Subcutaneous abdominal adipose tissue (tissue), 5 donors: ENCODE measurements at regions not wholly inside any gene's neighbourhood (a gene's known extent, or its start where the extent isn't known, plus 50 kb on each side); places are given as distances from the start of the nearest gene placed in this dataset.
"Not testable (repeated sequence)": the region's sequence is repeated elsewhere in the genome, so short reads cannot be mapped to it uniquely, and the experiment has no call there.

Experiments
- H3K27ac ChIP-seq: one replicate; pipeline ENCODE4 v1.7.0; 2013; ENCODE audit warnings: low read depth, mild to moderate bottlenecking, inconsistent platforms, low read length, moderate library complexity
- H3K27me3 ChIP-seq, 5 donors: one replicate each; pipeline ENCODE4 v1.7.0; 2013; ENCODE audit warnings: low read length in 5 of 5, inconsistent platforms in 1 of 5; ENCODE audit not compliant: control insufficient read depth in 5 of 5, insufficient read depth in 4 of 5
- H3K36me3 ChIP-seq, 5 donors: one replicate each; pipeline ENCODE4 v1.7.0; 2013; ENCODE audit warnings: low read length in 5 of 5; ENCODE audit not compliant: control insufficient read depth in 5 of 5, insufficient read depth in 5 of 5
- H3K4me1 ChIP-seq, 5 donors: one replicate each; pipeline ENCODE4 v1.7.0; 2013; ENCODE audit warnings: low read length in 5 of 5, mild to moderate bottlenecking in 3 of 5, moderate library complexity in 1 of 5; ENCODE audit not compliant: control insufficient read depth in 5 of 5, insufficient read depth in 5 of 5
- H3K4me3 ChIP-seq, 5 donors: one replicate each; pipeline ENCODE4 v1.7.0; 2013; ENCODE audit warnings: low read length in 5 of 5, low read depth in 1 of 5
- H3K9ac ChIP-seq, 5 donors: one replicate each; pipeline ENCODE4 v1.7.0; 2013; ENCODE audit warnings: low read length in 5 of 5, mild to moderate bottlenecking in 4 of 5, moderate library complexity in 3 of 5
- H3K9me3 ChIP-seq, 5 donors: one replicate each; pipeline ENCODE4 v1.7.0; 2013; ENCODE audit warnings: low read length in 5 of 5; ENCODE audit not compliant: control insufficient read depth in 5 of 5
- donor health status: healthy.
- donor health status: healthy.
- donor health status: healthy.
- donor health status: healthy.
- donor health status: healthy.

- Histone ChIP-seq H3K36me3 (no peaks in the 10 kb centered on the region), H3K4me1 (no peaks in the 10 kb centered on the region), H3K9me3 (no peaks in the 10 kb centered on the region), H3K4me3 (no peak overlapping the region), H3K27ac (no peak overlapping the region), H3K9ac (no peak overlapping the region), H3K27me3 (peaks cover 0 to 18% (median 5%) of the 10 kb centered on the region in 5 donors)
Measured at GRCh38 chr20:48531505-48531904, 296.3 kb downstream of the PREX1 start.

GRCh38 chr20:48530957-48531356 is 296.8 kb downstream of the PREX1 start:
- no peak overlapping the region for H3K9ac ChIP-seq
- no peaks in the 10 kb centered on the region for H3K9me3 ChIP-seq
- H3K36me3 ChIP-seq: no peaks in the 10 kb centered on the region
- no peak overlapping the region for H3K27ac ChIP-seq
- H3K4me1 ChIP-seq: no peaks in the 10 kb centered on the region
- H3K4me3 ChIP-seq: no peak overlapping the region
- peaks cover 0 to 18% (median 5%) of the 10 kb centered on the region in 5 donors for H3K27me3 ChIP-seq

- Histone ChIP-seq H3K4me1 (no peaks in the 10 kb centered on the region), H3K9ac (no peak overlapping the region), H3K27ac (no peak overlapping the region), H3K4me3 (no peak overlapping the region), H3K27me3 (peaks cover 0 to 13% (median 10%) of the 10 kb centered on the region in 5 donors), H3K36me3 (no peaks in the 10 kb centered on the region), H3K9me3 (peaks cover 0 to 6% (median 0%) of the 10 kb centered on the region in 5 donors)
Measured at GRCh38 chr20:48528346-48528745, 299.5 kb downstream of the PREX1 start.

- Histone ChIP-seq H3K9ac (no peak overlapping the region), H3K27ac (no peak overlapping the region)
Measured at GRCh38 chr20:48527771-48528170, 300.0 kb downstream of the PREX1 start.

GRCh38 chr20:48526936-48527335 is 300.9 kb downstream of the PREX1 start:
- Histone ChIP-seq H3K27ac (no peak overlapping the region), H3K4me1 (no peaks in the 10 kb centered on the region), H3K9me3 (peaks cover 0 to 10% (median 0%) of the 10 kb centered on the region in 5 donors), H3K4me3 (no peak overlapping the region), H3K27me3 (peaks cover 0 to 10% (median 8%) of the 10 kb centered on the region in 5 donors), H3K9ac (no peak overlapping the region), H3K36me3 (no peaks in the 10 kb centered on the region)

More at GRCh38 chr20:48527771-48528170, 300.0 kb downstream of the PREX1 start:
- Histone ChIP-seq H3K36me3 (no peaks in the 10 kb centered on the region), H3K9me3 (peaks cover 0 to 10% (median 0%) of the 10 kb centered on the region in 5 donors), H3K4me3 (no peak overlapping the region), H3K4me1 (no peaks in the 10 kb centered on the region), H3K27me3 (peaks cover 0 to 11% (median 9%) of the 10 kb centered on the region in 5 donors)

GRCh38 chr20:48525400-48525799 is 302.4 kb downstream of the PREX1 start:
- Histone ChIP-seq H3K4me3 (no peak overlapping the region), H3K4me1 (no peaks in the 10 kb centered on the region), H3K27me3 (peaks cover 0 to 9% (median 7%) of the 10 kb centered on the region in 5 donors), H3K27ac (no peak overlapping the region), H3K36me3 (no peaks in the 10 kb centered on the region), H3K9ac (no peak overlapping the region), H3K9me3 (peaks cover 0 to 10% (median 0%) of the 10 kb centered on the region in 5 donors)

- H3K4me3 ChIP-seq: no peak overlapping the region
- no peaks in the 10 kb centered on the region for H3K4me1 ChIP-seq
Measured at GRCh38 chr20:48524582-48524981, 303.2 kb downstream of the PREX1 start.

GRCh38 chr20:48523191-48523995 is 304.4 kb downstream of the PREX1 start:
- Histone ChIP-seq H3K27ac (no peak overlapping the region), H3K4me1 (no peaks in the 10 kb centered on the region), H3K4me3 (no peak overlapping the region), H3K9ac (no peak overlapping the region), H3K27me3 (peaks cover under 1 to 8% (median 7%) of the 10 kb centered on the region in 5 donors), H3K9me3 (peaks cover 0 to 10% (median 0%) of the 10 kb centered on the region in 5 donors), H3K36me3 (no peaks in the 10 kb centered on the region)

More at GRCh38 chr20:48524582-48524981, 303.2 kb downstream of the PREX1 start:
- no peaks in the 10 kb centered on the region for H3K36me3 ChIP-seq
- peaks cover 0 to 10% (median 0%) of the 10 kb centered on the region in 5 donors for H3K9me3 ChIP-seq
- H3K27me3 ChIP-seq: peaks cover 0 to 9% (median 7%) of the 10 kb centered on the region in 5 donors
- no peak overlapping the region for H3K27ac ChIP-seq
- no peak overlapping the region for H3K9ac ChIP-seq

- Histone ChIP-seq H3K27ac (no peak overlapping the region), H3K4me3 (no peak overlapping the region), H3K27me3 (peaks cover 0 to 8% (median 3%) of the 10 kb centered on the region in 5 donors), H3K9ac (no peak overlapping the region), H3K9me3 (peaks cover 0 to 10% (median 0%) of the 10 kb centered on the region in 5 donors), H3K4me1 (no peaks in the 10 kb centered on the region), H3K36me3 (no peaks in the 10 kb centered on the region)
Measured at GRCh38 chr20:48521121-48521520, 306.7 kb downstream of the PREX1 start.

GRCh38 chr20:48516196-48516595 is 311.6 kb downstream of the PREX1 start:
- not testable (repeated sequence) for H3K4me3 ChIP-seq, H3K4me1 ChIP-seq, H3K9ac ChIP-seq, H3K27ac ChIP-seq, H3K9me3 ChIP-seq, H3K27me3 ChIP-seq, H3K36me3 ChIP-seq
